Sigmoid colon (tissue), 6 donors: ENCODE measurements at regions not wholly inside any gene's neighbourhood (a gene's known extent, or its start where the extent isn't known, plus 50 kb on each side); places are given as distances from the start of the nearest gene placed in this dataset.

ENCODE experiments used
- DNase-seq: peaks from one replicate; pipeline ENCODE4 v3.0.0-alpha.2; 2019
- H3K27ac ChIP-seq, 4 donors: fragments of 200-600 bp; sonication (generic); one replicate each; pipeline ENCODE4 v1.5.1; 2016 to 2019; ENCODE audit warnings: mild to moderate bottlenecking in 1 of 4
- H3K27me3 ChIP-seq, 3 donors: fragments of 200-600 bp; sonication (generic); one replicate each; pipeline ENCODE4 v1.5.1; 2019; ENCODE audit warnings: mild to moderate bottlenecking in 1 of 3
- H3K36me3 ChIP-seq, 4 donors: fragments of 200-600 bp; sonication (generic); one replicate each; pipeline ENCODE4 v1.5.1; 2016 to 2019
- H3K4me1 ChIP-seq, 4 donors: fragments of 200-600 bp; sonication (generic); one replicate each; pipeline ENCODE4 v1.5.1; 2017 to 2019
- H3K4me3 ChIP-seq, 4 donors: fragments of 200-600 bp; sonication (generic); one replicate each; pipeline ENCODE4 v1.5.1; 2017 to 2019; ENCODE audit warnings: mild to moderate bottlenecking in 2 of 4, moderate library complexity in 1 of 4
- H3K9me3 ChIP-seq, 4 donors: fragments of 200-600 bp in 3 of 4; sonication (generic) in 3 of 4; one replicate each; pipeline versions ENCODE4 v1.5.1 to v1.6.1; 2013 to 2019
- EP300 ChIP-seq, 4 donors: sonication (generic); formaldehyde crosslinking; IDR thresholded peaks; one replicate each; pipeline ENCODE4 v1.6.1; 2017; ENCODE audit warnings: antibody characterized with exemption in 4 of 4
- POLR2A ChIP-seq, 2 donors: fragments of 450-650 bp; IDR thresholded peaks; one replicate each; pipeline ENCODE4 v1.6.1; 2016; ENCODE audit warnings: antibody characterized with exemption in 2 of 2, mild to moderate bottlenecking in 2 of 2, moderate library complexity in 2 of 2
- POLR2AphosphoS5 ChIP-seq, 4 donors: sonication (generic); formaldehyde crosslinking; IDR thresholded peaks; one replicate each; pipeline ENCODE4 v1.6.1; 2017; ENCODE audit warnings: antibody characterized with exemption in 4 of 4
- WGBS, 2 donors: extraction: QIAGEN DNeasy Blood & Tissue Kit; methylation state at CpG; one replicate each; pipeline ENCODE4 v1.1.7; 2013; 5-methylcytosine and 5-hydroxymethylcytosine counted together
- intact Hi-C: fragments of 100-400 bp; cut with DNase I; formaldehyde crosslinking; loops from one replicate; pipeline ENCODE4 v1.15.1; 2023
- TF ChIP-seq, protein P1 (sequence below), 4 experiments: fragments of 450-650 bp in 3 of 4; fragments of 200-600 bp in 1 of 4; IDR thresholded peaks; one replicate each; pipeline ENCODE4 v1.5.1; 2016 to 2019; ENCODE audit warnings: antibody characterized with exemption in 4 of 4, mild to moderate bottlenecking in 3 of 4, moderate library complexity in 2 of 4
- donor health status: healthy with polysubstance abuse.
- donor health status: healthy.

DNA sequence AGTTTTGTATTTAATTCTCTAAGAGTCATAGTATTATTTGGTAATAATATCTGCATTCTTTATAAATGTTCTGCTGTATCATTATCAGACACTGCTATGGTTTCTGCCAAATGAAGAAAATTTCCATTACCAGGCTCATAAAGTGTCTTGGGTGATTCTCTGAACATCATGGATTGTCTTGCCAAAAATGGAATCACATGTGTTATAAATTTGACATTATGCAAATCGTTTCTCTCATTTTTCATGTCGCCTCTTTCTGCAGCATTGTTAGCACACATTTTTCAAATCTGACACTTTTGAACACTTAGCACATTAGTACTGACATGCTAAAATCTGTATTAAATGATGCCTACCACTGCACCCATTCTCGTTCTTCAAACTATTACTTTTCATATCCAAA, 74.2 kb upstream of the NEK7 start:
- no peak overlapping the region for H3K27ac ChIP-seq
- DNase-seq: no peak
- intact Hi-C loops: loop anchor here (10.0 kb wide), 1 partner anchor 72 kb away; the partner anchor contains the start of gene NEK7
- no peaks in the 10 kb centered on the region for H3K36me3 ChIP-seq
- H3K9me3 ChIP-seq: no peaks in the 10 kb centered on the region
- TF ChIP-seq POLR2A (IDR thresholded peaks at IDR 0.05): no peak
- TF ChIP-seq POLR2AphosphoS5 (IDR thresholded peaks at IDR 0.05): no peak
- TF ChIP-seq EP300 (IDR thresholded peaks at IDR 0.05): no peak
- TF ChIP-seq, protein P1, sequence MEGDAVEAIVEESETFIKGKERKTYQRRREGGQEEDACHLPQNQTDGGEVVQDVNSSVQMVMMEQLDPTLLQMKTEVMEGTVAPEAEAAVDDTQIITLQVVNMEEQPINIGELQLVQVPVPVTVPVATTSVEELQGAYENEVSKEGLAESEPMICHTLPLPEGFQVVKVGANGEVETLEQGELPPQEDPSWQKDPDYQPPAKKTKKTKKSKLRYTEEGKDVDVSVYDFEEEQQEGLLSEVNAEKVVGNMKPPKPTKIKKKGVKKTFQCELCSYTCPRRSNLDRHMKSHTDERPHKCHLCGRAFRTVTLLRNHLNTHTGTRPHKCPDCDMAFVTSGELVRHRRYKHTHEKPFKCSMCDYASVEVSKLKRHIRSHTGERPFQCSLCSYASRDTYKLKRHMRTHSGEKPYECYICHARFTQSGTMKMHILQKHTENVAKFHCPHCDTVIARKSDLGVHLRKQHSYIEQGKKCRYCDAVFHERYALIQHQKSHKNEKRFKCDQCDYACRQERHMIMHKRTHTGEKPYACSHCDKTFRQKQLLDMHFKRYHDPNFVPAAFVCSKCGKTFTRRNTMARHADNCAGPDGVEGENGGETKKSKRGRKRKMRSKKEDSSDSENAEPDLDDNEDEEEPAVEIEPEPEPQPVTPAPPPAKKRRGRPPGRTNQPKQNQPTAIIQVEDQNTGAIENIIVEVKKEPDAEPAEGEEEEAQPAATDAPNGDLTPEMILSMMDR (IDR thresholded peaks at IDR 0.05): no peak
- no peaks in the 10 kb centered on the region for H3K27me3 ChIP-seq
- WGBS, 2 donors: 53 to 80% methylated on average over 3 of the region's 3 CpGs
- H3K4me3 ChIP-seq: no peak overlapping the region
- H3K4me1 ChIP-seq: no peaks in the 10 kb centered on the region

DNA sequence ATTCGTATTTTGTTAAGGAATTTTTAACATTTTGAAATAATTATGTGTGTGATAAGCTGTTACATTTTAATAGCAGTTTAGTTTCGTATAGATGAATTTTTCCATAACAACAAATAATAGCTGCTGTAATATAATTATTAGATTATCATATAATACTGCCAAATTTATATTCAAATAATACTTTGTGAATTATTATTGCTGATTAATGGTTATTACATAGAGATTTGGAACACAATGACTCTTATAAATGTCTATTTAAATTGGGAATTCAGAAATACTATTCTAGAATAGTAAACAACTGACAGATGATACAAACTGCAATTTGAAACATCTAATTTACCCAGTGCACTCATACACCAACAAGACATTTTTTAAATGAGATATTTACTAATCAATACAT, 73.2 kb upstream of the NEK7 start:
- no peak for TF ChIP-seq POLR2A (IDR thresholded peaks at IDR 0.05)
- no peak for TF ChIP-seq EP300 (IDR thresholded peaks at IDR 0.05)
- no peak for TF ChIP-seq POLR2AphosphoS5 (IDR thresholded peaks at IDR 0.05)
- TF ChIP-seq, protein P1 (IDR thresholded peaks at IDR 0.05): no peak
- Histone ChIP-seq H3K27ac (no peak overlapping the region), H3K27me3 (no peaks in the 10 kb centered on the region), H3K36me3 (no peaks in the 10 kb centered on the region), H3K9me3 (no peaks in the 10 kb centered on the region), H3K4me1 (no peaks in the 10 kb centered on the region), H3K4me3 (no peak overlapping the region)
- DNase-seq: no peak
- WGBS, 2 donors: 86 to 93% methylated on average over 2 of the region's 2 CpGs
- intact Hi-C loops: loop anchor here (10.0 kb wide), 1 partner anchor 71 kb away; the partner anchor contains the start of gene NEK7

DNA sequence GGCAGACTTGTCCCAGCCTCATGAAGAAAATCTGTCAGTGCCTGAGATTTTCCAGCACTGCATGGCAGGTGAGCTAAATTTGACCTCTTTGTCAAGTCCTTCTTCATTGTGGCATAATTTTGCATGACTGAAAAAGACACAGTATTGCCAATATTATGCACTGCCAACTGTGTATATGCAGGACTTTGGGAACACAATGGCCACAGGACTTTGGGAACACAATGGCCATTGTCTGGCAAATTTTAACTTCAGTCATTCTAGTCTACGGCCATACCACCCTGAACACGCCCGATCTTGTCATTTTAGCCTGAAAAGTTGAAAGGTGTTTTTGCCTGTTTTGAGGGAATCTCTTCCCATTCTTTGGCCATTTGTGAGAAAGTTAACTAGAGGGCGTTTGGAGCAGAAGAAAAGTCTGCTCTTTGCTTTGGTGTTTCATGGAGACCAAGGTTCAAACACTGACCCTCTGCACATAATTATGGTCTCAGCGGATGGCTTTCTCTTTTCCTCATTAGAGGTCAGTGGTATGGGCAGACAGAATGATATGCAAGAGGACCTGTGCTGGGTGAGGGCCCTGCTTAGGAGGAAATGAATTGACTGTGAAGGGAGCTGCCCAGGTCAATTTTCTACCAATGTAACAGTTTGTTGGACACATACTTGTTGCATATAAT, 72.4 kb upstream of the NEK7 start:
- DNase-seq: no peak
- H3K4me1 ChIP-seq: no peaks in the 10 kb centered on the region
- no peak overlapping the region for H3K4me3 ChIP-seq
- no peaks in the 10 kb centered on the region for H3K27me3 ChIP-seq
- TF ChIP-seq, protein P1 (IDR thresholded peaks at IDR 0.05): no peak
- TF ChIP-seq POLR2AphosphoS5 (IDR thresholded peaks at IDR 0.05): no peak
- TF ChIP-seq EP300 (IDR thresholded peaks at IDR 0.05): no peak
- TF ChIP-seq POLR2A (IDR thresholded peaks at IDR 0.05): no peak
- no peak overlapping the region for H3K27ac ChIP-seq
- no peaks in the 10 kb centered on the region for H3K36me3 ChIP-seq
- WGBS, 2 donors: 86 to 91% methylated on average over 5 of the region's 5 CpGs
- intact Hi-C loops: loop anchor here (10.0 kb wide), 1 partner anchor 70 kb away; the partner anchor contains the start of gene NEK7
- H3K9me3 ChIP-seq: no peaks in the 10 kb centered on the region

DNA sequence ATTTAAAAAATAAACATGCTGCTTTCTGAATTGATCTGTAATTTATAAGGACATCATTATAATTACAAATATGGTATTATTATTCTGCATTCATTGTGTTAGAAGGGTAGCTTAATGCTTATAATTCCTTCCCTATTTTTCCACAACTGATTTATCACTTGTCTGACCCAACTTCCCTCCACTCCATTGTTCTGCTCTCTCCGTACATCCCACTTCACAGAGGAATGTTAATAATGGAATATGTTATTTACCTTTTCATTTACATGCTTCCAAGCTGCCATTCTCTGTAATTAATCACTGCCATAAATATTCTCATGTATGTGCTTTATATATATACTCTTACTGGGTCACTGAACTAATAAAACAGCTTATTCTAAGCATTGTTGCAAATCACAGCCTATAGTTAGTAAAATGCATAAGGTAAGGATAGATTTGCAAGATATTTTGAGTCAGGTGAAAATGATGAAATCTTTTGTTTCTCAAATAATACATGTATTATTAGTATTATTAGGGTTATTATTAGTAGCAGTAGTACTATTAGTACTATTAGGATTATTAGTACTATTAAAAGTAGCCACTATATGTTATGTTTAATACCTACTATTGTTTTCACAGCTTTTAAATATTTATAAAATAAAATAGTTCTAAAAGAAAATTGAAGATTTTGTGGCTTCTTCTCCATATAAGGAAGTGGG, 70.6 kb upstream of the NEK7 start:
- Histone ChIP-seq H3K27ac (no peak overlapping the region), H3K36me3 (no peaks in the 10 kb centered on the region), H3K27me3 (no peaks in the 10 kb centered on the region), H3K4me1 (no peaks in the 10 kb centered on the region), H3K4me3 (no peak overlapping the region), H3K9me3 (no peaks in the 10 kb centered on the region)
- intact Hi-C loops: loop anchor here (5.0 to 10.0 kb wide), 2 partner anchors 69 to 271 kb away; partner anchors contain the start of gene NEK7
- TF ChIP-seq POLR2A (IDR thresholded peaks at IDR 0.05) (no peak), POLR2AphosphoS5 (IDR thresholded peaks at IDR 0.05) (no peak), EP300 (IDR thresholded peaks at IDR 0.05) (no peak)
- TF ChIP-seq, protein P1 (IDR thresholded peaks at IDR 0.05): no peak
- no peak for DNase-seq
- 81 to 83% methylated on average over 1 of the region's 1 CpG for WGBS, 2 donors
